SH-SY5Y (cell line): ENCODE measurements at regions not wholly inside any gene's neighbourhood (a gene's known extent, or its start where the extent isn't known, plus 50 kb on each side); places are given as distances from the start of the nearest gene placed in this dataset.

Experiments
- GATA2 ChIP-seq: IDR thresholded peaks from 2 replicates; pipeline ENCODE4 v1.6.1; 2011; ENCODE audit warnings: mild to moderate bottlenecking, low read depth, low read length
- GATA3 ChIP-seq: IDR thresholded peaks from 2 replicates; pipeline ENCODE4 v1.6.1; 2011; ENCODE audit warnings: low read depth, mild to moderate bottlenecking, low read length, moderate library complexity

DNA sequence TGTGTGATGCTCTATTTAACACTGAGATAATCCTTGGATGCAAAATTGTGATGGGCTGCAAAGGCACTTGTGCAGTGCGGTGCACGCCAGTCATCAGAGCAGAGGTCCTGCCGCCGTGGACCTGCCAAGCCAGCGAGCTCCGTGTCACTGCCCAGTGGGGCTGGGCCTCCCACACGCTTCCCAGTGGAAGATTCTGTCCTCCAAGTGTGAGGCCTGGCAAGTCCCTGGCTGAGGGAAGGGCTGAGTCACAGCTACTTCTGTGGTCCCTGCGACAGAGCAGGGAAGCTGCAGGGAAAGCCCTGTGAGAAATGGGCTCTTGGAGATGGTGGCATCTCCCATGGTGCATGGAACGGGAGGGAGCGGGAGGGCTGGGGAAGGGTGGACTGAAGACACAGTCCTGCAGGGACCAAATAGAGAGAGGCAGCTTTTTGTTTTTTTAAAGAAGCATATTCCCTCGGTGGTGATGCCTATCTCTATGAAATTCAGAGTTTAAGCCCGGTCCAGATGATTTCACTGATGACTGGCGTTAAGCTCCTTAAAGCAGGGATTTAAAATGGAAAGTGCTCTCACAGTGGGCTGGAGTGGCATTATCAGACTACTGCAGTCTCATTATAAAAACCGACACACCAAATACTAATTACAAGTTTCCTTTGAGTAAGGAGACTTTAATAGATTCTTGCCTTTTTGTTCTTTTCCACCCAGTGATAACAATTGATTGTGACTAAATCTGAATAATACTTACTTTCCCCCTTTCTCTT, 413.7 kb downstream of the QKI start:
- no peak for TF ChIP-seq GATA2
- no peak for TF ChIP-seq GATA3
